HCT116 (cell line): ENCODE measurements at regions not wholly inside any gene's neighbourhood (a gene's known extent, or its start where the extent isn't known, plus 50 kb on each side); places are given as distances from the start of the nearest gene placed in this dataset.

Experiments
- ATAC-seq: fragments of 200-7000 bp; cut with Tn5 transposase; 2 replicates; pipeline ENCODE4 v1.9.1; 2020; ENCODE audit warnings: mild to moderate bottlenecking, moderate library complexity
- BruUV-seq: library from RNA; stranded (reverse); fragments of 400-500 nt; replicated peaks from 2 replicates; lab custom pipeline; 2021; lab: Mats Ljungman, UMichigan
- CTCF ChIA-PET: fragments of 300-600 bp; sonication (Branson Sonifier 250); formaldehyde crosslinking; loops from one replicate; lab custom pipeline; 2021; ENCODE audit warnings: antibody characterized with exemption; lab: Charles Lee
- POLR2A ChIA-PET: fragments of 300-600, 350-600 bp; sonication (Branson Sonifier 250); formaldehyde crosslinking; loops from one replicate; lab custom pipeline; 2021; ENCODE audit warnings: antibody characterized with exemption; lab: Charles Lee
- RAD21 ChIA-PET, 2 experiments: fragments of 300-600 bp; sonication (Branson Sonifier 250); formaldehyde crosslinking; loops; one replicate each; lab custom pipeline; 2023; ENCODE audit warnings: low total read pairs in 2 of 2; ENCODE audit not compliant: uncharacterized antibody in 2 of 2, unreplicated experiment in 2 of 2, low non-redundant PET in 1 of 2; lab: Charles Lee
- DNase-seq: peaks from one replicate; pipeline ENCODE4 v3.0.0-alpha.2; 2010; ENCODE audit warnings: low read depth, low spot score
- H2AFZ ChIP-seq: fragments of 200-600 bp; shearing (Covaris generic), sonication (generic); 2 replicates; pipeline ENCODE4 v1.6.1; 2017; ENCODE audit warnings: low read depth, mixed run types, mixed read lengths, antibody characterized with exemption, low read length; ENCODE audit not compliant: poor library complexity, severe bottlenecking
- H3K27ac ChIP-seq: 2 replicates; pipeline ENCODE4 v1.5.1; 2012; ENCODE audit warnings: low read depth, low read length
- H3K27me3 ChIP-seq: fragments of 200-600 bp; sonication (generic); 2 replicates; pipeline ENCODE4 v1.6.1; 2016; ENCODE audit warnings: mixed run types, low read length, mixed read lengths; ENCODE audit not compliant: insufficient read depth
- H3K36me3 ChIP-seq, 2 experiments: fragments of 200-500 bp in 1 of 2; fragments of 200-600 bp in 1 of 2; sonication (Bioruptor generic) in 1 of 2; sonication (generic) in 1 of 2; 2 replicates each; pipeline versions ENCODE4 v1.5.1 to v1.6.1; 2014 to 2016; ENCODE audit warnings: low read length in 2 of 2, inconsistent platforms in 1 of 2, mixed read lengths in 1 of 2, mixed run types in 1 of 2; ENCODE audit not compliant: insufficient read depth in 2 of 2, control insufficient read depth in 1 of 2
- H3K4me1 ChIP-seq, 2 experiments: fragments of 200-600 bp in 1 of 2; sonication (generic) in 1 of 2; 2 replicates each; pipeline versions ENCODE4 v1.5.1 to v1.6.1; 2012 to 2017; ENCODE audit warnings: low read length in 2 of 2, inconsistent platforms in 1 of 2, mild to moderate bottlenecking in 1 of 2, mixed read lengths in 1 of 2, mixed run types in 1 of 2, moderate library complexity in 1 of 2; ENCODE audit not compliant: insufficient read depth in 2 of 2, control insufficient read depth in 1 of 2
- H3K4me2 ChIP-seq: fragments of 200-600 bp; sonication (generic); 2 replicates; pipeline ENCODE4 v1.6.1; 2017; ENCODE audit warnings: mixed run types, low read length, mixed read lengths
- H3K4me3 ChIP-seq, 2 experiments: fragments of 200-600 bp in 1 of 2; sonication (generic) in 1 of 2; replicated peaks in 1 of 2; 2 replicates each; pipeline ENCODE4 v1.5.1; 2011 to 2016; ENCODE audit warnings: low read length in 2 of 2, control low read depth in 1 of 2, low read depth in 1 of 2, mild to moderate bottlenecking in 1 of 2, mixed read lengths in 1 of 2, mixed run types in 1 of 2
- H3K79me2 ChIP-seq: fragments of 200-600 bp; sonication (generic); 2 replicates; pipeline ENCODE4 v1.6.1; 2017; ENCODE audit warnings: mild to moderate bottlenecking, mixed run types, low read length, moderate library complexity, mixed read lengths; ENCODE audit not compliant: insufficient read depth
- H3K9ac ChIP-seq: fragments of 200-600 bp; sonication (generic); 2 replicates; pipeline ENCODE4 v1.6.1; 2016; ENCODE audit warnings: low read length, mixed read lengths
- H3K9me2 ChIP-seq: fragments of 200-600 bp; sonication (generic), shearing (Covaris generic); 2 replicates; pipeline ENCODE4 v1.6.1; 2017; ENCODE audit warnings: mixed run types, mild to moderate bottlenecking, moderate library complexity; ENCODE audit not compliant: insufficient read depth
- H3K9me3 ChIP-seq, 2 experiments: fragments of 200-500 bp in 1 of 2; fragments of 200-600 bp in 1 of 2; sonication (Bioruptor generic) in 1 of 2; sonication (generic) in 1 of 2; 2 replicates each; pipeline ENCODE4 v1.6.1; 2014 to 2017; ENCODE audit warnings: low read length in 2 of 2, mixed read lengths in 2 of 2, inconsistent platforms in 1 of 2, low read depth in 1 of 2, mild to moderate bottlenecking in 1 of 2, mixed run types in 1 of 2, moderate library complexity in 1 of 2; ENCODE audit not compliant: control insufficient read depth in 1 of 2, insufficient read depth in 1 of 2
- H4K20me1 ChIP-seq: fragments of 200-600 bp; sonication (generic), shearing (Covaris generic); 2 replicates; pipeline ENCODE4 v1.6.1; 2017; ENCODE audit warnings: mixed run types, mild to moderate bottlenecking, moderate library complexity; ENCODE audit not compliant: insufficient read depth
- ATF3 ChIP-seq: IDR thresholded peaks from 2 replicates; pipeline ENCODE4 v1.6.1; 2012
- CEBPB ChIP-seq: IDR thresholded peaks from 2 replicates; pipeline ENCODE4 v1.6.1; 2012; ENCODE audit warnings: low read depth
- CTCF ChIP-seq, 3 experiments: fragments of 200-600 bp in 1 of 3; sonication (generic) in 1 of 3; IDR thresholded peaks in 2 of 3; conservative IDR thresholded peaks in 1 of 3; 2 replicates each; pipeline ENCODE4 v1.5.1; 2012 to 2017; ENCODE audit warnings: low read depth in 2 of 3, low read length in 2 of 3, antibody characterized with exemption in 1 of 3, borderline replicate concordance in 1 of 3, control low read depth in 1 of 3, mild to moderate bottlenecking in 1 of 3, mixed read lengths in 1 of 3, mixed run types in 1 of 3, moderate library complexity in 1 of 3; ENCODE audit not compliant: insufficient read depth in 1 of 3
- EGR1 ChIP-seq: IDR thresholded peaks from 2 replicates; pipeline ENCODE4 v1.6.1; 2012; ENCODE audit warnings: low read depth
- SIN3A ChIP-seq: IDR thresholded peaks from 2 replicates; pipeline ENCODE4 v1.6.1; 2012; ENCODE audit warnings: low read depth
- ZNF274 ChIP-seq: fragments of 200-500 bp; sonication (Bioruptor generic); IDR thresholded peaks from 2 replicates; pipeline ENCODE4 v1.6.1; 2014; ENCODE audit warnings: mild to moderate bottlenecking, low read depth, low read length, inconsistent platforms
- intact Hi-C: fragments of 100-400 bp; cut with micrococcal nuclease; formaldehyde crosslinking; loops from 2 replicates; pipeline ENCODE4 v1.10.0; 2022
- TF ChIP-seq, protein P1 (sequence below): IDR thresholded peaks from 2 replicates; pipeline ENCODE4 v1.6.1; 2012; ENCODE audit warnings: low read depth

GRCh38 chr21:35406635-35407034, 357.5 kb upstream of the RUNX1 start (continued):
- no peak for TF ChIP-seq CTCF (IDR thresholded peaks at IDR 0.05 in 2 of 3, conservative IDR thresholded peaks at IDR 0.05 in 1 of 3; ENCODE audit: borderline replicate concordance in 1 of 3, insufficient read depth in 1 of 3, low read depth in 2 of 3, low read length in 2 of 3)

GRCh38 chr21:35405981-35406380, 356.9 kb upstream of the RUNX1 start:
- H3K9me3 ChIP-seq, result no peaks in the 10 kb centered on the region
- intact Hi-C loops, result no loop called here
- BruUV-seq, result no TSS peak
- no peak overlapping the region for H2AFZ ChIP-seq
- ChIA-PET CTCF (no interaction called here), RAD21 (no interaction called here)
- no peak overlapping the region for H3K4me2 ChIP-seq
- no peak overlapping the region for H3K4me3 ChIP-seq
- H3K27ac ChIP-seq, result no peak overlapping the region
- no peaks in the 10 kb centered on the region for H3K79me2 ChIP-seq
- H3K9ac ChIP-seq, result no peak overlapping the region
- no peak for ATAC-seq
- no peaks in the 10 kb centered on the region for H3K27me3 ChIP-seq
- peaks cover 0 to 4% of the 10 kb centered on the region in 2 experiments; a peak in 1 of 4 replicates for H3K4me1 ChIP-seq
- H3K9me2 ChIP-seq, result no peaks in the 10 kb centered on the region
- H3K36me3 ChIP-seq, result no peaks in the 10 kb centered on the region
- H4K20me1 ChIP-seq, result no peaks in the 10 kb centered on the region
- TF ChIP-seq ATF3 (no peak), EGR1 (no peak), SIN3A (no peak), CTCF (IDR thresholded peaks at IDR 0.05 in 2 of 3, conservative IDR thresholded peaks at IDR 0.05 in 1 of 3; ENCODE audit: borderline replicate concordance in 1 of 3, insufficient read depth in 1 of 3, low read depth in 2 of 3, low read length in 2 of 3) (no peak), CEBPB (no peak), ZNF274 (no peak)
- TF ChIP-seq, protein P1, sequence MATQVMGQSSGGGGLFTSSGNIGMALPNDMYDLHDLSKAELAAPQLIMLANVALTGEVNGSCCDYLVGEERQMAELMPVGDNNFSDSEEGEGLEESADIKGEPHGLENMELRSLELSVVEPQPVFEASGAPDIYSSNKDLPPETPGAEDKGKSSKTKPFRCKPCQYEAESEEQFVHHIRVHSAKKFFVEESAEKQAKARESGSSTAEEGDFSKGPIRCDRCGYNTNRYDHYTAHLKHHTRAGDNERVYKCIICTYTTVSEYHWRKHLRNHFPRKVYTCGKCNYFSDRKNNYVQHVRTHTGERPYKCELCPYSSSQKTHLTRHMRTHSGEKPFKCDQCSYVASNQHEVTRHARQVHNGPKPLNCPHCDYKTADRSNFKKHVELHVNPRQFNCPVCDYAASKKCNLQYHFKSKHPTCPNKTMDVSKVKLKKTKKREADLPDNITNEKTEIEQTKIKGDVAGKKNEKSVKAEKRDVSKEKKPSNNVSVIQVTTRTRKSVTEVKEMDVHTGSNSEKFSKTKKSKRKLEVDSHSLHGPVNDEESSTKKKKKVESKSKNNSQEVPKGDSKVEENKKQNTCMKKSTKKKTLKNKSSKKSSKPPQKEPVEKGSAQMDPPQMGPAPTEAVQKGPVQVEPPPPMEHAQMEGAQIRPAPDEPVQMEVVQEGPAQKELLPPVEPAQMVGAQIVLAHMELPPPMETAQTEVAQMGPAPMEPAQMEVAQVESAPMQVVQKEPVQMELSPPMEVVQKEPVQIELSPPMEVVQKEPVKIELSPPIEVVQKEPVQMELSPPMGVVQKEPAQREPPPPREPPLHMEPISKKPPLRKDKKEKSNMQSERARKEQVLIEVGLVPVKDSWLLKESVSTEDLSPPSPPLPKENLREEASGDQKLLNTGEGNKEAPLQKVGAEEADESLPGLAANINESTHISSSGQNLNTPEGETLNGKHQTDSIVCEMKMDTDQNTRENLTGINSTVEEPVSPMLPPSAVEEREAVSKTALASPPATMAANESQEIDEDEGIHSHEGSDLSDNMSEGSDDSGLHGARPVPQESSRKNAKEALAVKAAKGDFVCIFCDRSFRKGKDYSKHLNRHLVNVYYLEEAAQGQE, result no peak
- TF ChIP-seq, all 23 proteins: peak for 0
- DNase-seq, result no peak
- POLR2A ChIA-PET, result no interaction called here
